GM19455 (cell line): ENCODE measurements at regions not wholly inside any gene's neighbourhood (a gene's known extent, or its start where the extent isn't known, plus 50 kb on each side); places are given as distances from the start of the nearest gene placed in this dataset.

Experiments
- ATAC-seq: cut with Tn5 transposase; IDR thresholded peaks from one replicate; pipeline ENCODE4 v1.9.1; 2021; ENCODE audit not compliant: unreplicated experiment

- ATAC-seq: no peak
These were observed 492.7 kb downstream of the RASEF start for GRCh38 chr9:82570226-82570625.

GRCh38 chr9:82571540-82571939 is 491.4 kb downstream of the RASEF start:
- no peak for ATAC-seq

DNA sequence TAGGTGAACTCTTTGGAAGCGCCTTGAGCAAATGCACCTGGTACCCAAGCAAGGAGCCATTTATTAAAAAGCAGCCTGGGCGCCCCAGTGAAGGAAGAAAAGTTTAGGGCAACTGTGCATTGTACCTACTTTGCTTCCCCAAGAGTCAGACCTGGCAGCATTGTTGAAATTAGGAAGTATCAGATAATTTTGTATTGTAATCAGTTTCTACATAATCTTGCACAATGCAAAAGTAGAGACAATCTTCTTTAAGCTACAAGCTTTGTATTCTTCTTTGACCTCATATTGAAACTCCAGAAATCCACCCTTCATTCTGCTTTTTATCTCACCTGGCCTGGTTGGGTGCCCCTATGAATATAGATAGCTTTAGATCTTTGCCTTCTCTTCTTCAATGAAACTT is 490.8 kb downstream of the RASEF start:
- ATAC-seq: no peak

DNA sequence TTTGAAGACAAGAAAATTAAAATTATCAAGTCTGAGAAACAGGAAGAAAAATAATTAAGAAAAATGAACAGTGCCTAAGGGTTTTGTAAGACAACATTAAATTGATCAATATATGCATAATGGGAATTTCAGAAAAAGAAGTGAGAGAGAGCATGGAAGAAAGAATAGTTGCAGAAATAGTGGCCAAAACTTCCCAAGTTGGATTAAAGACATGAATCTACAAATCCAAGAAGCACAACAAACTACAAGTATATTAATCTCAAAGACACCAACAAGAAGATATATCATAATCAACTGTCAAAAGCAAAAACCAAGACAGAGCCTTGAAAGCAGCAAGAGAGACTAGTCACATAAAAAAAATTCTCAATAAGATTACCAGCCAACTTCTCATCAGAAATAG is 488.0 kb downstream of the RASEF start:
- ATAC-seq: no peak

GRCh38 chr9:82580921-82581320 is 482.0 kb downstream of the RASEF start:
- no peak for ATAC-seq

GRCh38 chr9:82581516-82581915 is 481.4 kb downstream of the RASEF start:
- no peak for ATAC-seq

DNA sequence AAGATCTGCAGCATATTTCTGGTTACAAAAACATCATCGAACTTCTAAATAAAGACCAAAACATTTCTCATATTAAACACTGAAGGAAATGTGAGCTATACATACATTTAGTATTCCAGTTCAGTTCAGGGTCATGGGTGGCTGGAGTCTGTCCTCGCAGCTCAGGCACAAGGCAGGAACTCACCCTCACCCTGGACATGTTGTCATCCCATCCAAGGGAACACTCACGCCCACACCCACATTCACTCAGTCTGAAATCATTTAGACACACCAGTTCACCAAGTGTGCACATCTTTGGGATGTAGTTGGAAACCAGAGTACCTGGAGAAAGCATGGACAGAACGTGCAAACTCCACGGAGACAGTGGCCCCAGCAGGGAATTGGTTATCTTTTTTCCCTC is 481.0 kb downstream of the RASEF start:
- no peak for ATAC-seq

DNA sequence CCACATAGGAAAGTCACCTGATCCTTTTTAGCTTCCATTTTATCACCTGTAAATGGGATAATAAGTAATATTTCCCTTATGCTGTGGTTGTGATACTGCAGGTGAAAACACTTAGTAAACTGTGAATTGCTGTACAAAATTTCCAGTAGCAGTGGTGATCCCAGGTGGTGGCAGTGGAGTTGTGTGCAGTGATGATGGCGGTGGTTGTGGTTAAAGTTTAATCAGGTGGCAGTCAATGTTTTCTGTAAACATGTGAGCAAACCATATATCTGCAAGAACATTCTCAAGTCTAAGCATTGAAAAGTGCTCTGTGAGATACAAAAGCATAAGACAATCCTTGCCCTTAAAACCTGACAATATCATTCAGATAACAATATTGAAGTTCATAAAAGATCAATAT is 480.2 kb downstream of the RASEF start:
- ATAC-seq: no peak

- ATAC-seq: no peak
These were observed 479.4 kb downstream of the RASEF start for GRCh38 chr9:82583524-82583923.

- ATAC-seq: no peak
These were observed 478.5 kb downstream of the RASEF start for GRCh38 chr9:82584349-82584863.

GRCh38 chr9:82586918-82587356 is 476.0 kb downstream of the RASEF start:
- ATAC-seq: no peak

GRCh38 chr9:82588301-82589180 is 474.4 kb downstream of the RASEF start:
- ATAC-seq: no peak

DNA sequence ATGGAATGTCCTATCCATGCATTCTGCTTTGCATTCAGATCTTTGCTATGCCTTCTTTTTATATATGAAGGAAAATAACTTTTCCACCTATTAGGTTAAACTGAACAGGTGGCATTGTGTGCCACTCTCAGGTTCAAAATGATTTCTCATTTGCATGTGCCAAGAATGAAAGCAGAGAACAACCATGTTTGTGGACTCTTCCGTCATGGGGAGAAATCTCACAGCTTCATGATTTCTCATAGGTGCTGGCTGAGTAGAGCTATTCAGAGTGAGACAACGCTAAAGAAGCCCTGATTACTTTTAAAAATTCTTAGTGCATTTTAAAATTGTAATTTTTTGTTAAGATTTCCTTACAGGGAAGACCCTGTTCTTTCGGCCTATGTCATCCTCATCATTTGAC is 472.1 kb downstream of the RASEF start:
- no peak for ATAC-seq

DNA sequence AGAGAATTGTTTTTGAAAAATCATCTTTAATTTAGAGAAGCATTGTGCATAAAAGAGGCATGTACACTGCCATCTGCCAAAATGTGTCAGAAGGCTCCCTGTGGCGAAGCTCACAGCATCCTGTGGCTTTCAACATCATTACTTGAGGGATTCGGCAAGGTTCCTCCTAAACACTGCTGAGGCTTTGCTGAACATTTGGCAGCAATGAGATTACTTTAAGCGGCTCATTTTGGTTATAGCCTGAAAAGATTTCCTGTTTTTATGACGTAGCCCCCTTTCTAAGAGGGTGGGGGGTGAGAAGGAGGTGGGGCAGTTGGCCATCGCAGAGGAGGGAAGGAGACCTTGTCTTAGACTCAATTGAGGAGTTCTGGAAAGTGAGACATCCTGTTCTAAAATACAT is 469.4 kb downstream of the RASEF start:
- ATAC-seq: no peak

DNA sequence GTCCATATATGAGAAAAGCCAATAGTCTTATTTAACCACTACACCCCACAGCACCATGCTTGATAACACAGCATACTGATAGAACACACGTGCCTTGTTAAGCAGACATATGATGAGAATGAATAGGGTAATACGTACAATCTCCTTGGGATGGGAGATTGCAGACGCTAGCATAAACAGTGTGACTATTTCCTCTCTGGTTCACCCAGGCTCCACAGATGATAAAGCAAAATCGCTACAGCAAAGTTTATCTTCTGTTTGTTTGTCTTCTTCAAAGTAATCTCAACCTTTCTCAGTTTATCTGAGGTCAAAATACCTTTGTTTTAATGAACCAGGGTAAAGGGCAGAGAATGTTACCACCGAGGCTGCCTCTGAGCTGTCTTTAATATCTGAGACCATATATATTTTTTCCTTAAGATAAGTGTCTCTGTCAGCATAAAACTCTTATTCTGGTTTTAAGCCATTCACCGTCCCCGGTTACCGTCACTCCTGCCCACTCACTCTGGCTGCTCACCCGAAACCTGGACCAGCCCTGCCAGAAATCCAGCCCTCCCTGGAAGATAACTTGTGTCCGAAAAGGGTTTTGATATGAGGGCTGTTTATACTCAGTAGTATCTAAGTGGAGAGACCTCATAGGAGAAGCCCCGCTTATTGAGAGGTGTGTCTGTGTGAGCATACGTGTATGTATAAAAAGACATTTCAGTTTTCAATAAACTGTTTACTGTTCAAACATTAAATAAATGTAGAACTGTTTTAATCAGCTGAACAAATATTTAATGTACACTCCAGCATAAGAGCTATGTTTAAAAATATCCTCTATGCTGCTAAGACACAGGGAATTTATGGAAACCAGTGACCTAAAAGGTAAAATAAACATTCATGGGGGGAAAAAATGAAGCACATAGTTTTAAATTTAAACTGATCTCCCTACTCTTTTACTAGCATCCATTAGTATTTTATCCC is 465.4 kb downstream of the RASEF start:
- no peak for ATAC-seq

DNA sequence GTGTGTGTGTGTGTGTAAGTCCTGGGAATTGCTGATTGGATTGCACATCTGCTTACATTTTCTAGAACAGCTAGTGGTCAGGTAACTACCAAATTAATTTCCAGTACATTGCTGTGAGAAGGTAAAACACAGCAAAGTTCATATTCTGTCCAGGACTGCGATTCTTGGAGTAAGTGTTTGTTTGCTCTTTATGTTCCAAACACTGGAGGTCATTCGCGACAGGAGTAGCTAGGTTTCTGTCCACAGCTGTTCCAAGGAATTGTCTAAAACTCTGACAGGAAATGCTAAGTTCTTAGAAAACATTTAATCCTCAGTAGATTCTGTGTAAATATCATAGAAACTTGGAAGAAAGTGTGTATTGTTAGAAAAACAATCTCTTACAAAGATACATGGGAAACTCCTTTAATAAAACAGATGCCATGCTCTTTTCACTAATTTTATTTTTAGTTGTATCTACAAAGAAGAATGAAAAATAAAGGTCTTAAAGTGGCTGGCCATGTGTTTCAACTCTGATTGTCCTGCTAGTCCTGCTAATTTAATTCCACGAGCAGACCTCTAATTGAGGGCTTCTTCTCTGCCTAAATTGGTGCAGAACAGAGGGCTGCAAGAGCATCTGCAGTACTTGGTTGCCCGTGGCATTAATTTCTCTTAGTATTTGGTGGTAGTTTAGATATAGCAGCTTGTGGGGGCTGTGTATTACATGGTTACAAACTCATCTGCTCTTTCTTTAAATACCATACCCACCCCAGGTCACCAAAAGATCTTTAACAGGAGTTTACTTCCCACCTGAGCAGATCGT is 464.5 kb downstream of the RASEF start:
- no peak for ATAC-seq

- ATAC-seq: no peak
These were observed 463.5 kb downstream of the RASEF start for GRCh38 chr9:82599336-82599949.

DNA sequence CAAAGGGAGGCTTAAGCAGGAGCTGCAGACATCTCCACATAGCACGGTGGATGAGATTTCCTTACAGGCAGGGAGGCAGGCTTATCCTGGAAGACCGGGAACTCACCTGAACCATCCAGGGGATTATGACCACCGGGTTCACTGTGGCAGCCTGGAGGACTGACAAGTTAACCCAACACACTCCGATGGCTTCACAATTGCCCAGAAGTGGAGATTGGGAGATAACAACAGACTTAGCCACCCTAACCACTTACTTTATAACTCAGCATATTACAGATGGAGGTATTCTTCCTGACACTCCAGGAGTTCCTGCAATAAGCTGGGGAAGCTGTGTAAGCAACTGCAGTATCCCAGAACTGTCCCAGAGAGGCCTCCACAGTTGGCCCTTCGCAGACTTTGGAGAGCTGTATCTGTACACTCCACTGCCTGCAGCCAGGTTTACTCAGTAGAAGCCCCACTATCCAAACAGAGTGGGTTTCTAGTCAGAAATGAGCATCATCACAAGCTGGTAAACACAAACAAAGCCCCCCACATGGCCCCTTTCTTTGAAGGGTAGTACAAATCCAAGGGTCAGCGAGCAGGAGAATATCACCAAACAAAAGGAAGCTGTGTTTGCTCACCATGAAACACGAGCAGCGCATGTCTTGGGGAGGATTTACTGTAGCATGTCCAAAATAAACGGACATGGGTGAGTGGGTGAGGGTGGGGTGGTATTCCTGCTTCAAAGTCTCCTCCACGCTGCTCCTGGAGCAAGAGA is 462.2 kb downstream of the RASEF start:
- ATAC-seq: no peak

DNA sequence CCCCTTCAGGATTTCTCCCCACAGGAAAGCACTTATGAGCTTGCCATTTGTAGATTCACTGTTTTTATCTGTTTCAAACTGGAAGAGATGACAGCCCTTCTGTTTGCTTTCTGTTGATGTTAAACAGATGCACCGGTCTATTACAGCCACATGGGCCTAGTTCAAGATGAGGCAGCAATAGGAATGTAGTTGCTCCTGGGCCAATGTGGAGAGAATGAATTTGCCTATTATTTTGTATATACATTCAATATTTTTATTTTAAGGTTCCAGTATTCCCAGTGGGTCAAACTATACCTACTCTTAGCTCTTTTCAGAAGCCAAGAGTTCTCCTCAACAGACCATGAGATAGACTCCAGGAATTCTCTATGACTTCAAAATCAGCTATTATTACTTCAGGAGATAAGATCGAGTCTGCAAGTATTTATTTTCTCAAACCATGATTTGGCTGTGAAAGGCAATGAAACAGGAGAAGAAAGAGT is 461.6 kb downstream of the RASEF start:
- ATAC-seq: no peak
